ENCODE measurements at regions not wholly inside any gene's neighbourhood (a gene's known extent, or its start where the extent isn't known, plus 50 kb on each side); places are given as distances from the start of the nearest gene placed in this dataset.

DNA sequence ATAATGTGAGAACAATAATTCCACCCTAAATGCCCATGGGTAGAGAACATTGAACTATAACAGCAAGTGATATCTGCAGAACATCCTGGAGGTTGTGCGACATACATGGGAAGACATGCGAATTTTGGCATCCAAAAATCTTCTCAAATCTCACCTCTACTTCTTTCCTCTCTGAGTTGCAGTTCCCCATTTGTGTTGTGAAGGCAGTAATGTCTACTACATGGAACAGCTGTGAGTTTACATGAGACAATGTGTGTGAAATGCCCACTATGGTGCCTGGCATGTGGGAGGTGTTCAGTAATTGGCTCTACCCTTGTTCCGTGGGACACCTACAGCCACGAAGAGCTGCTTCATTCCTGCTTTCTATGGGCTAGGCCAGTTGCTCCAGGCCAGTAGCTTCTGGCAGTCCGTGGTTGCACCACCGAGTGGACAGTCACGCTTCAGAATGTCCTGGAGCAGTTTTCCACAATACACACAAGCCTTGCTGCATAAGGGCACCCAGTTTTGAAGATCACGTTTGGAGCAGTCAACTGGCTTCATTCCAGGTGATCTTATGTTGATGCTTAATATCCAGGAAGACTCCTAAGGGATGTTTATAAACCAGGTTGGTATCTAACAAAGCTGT, 297.7 kb downstream of the DEPDC1B start:
- 74 to 75% methylated on average over 8 of the region's 8 CpGs for WGBS, 2 donors
- TF ChIP-seq, protein P1, sequence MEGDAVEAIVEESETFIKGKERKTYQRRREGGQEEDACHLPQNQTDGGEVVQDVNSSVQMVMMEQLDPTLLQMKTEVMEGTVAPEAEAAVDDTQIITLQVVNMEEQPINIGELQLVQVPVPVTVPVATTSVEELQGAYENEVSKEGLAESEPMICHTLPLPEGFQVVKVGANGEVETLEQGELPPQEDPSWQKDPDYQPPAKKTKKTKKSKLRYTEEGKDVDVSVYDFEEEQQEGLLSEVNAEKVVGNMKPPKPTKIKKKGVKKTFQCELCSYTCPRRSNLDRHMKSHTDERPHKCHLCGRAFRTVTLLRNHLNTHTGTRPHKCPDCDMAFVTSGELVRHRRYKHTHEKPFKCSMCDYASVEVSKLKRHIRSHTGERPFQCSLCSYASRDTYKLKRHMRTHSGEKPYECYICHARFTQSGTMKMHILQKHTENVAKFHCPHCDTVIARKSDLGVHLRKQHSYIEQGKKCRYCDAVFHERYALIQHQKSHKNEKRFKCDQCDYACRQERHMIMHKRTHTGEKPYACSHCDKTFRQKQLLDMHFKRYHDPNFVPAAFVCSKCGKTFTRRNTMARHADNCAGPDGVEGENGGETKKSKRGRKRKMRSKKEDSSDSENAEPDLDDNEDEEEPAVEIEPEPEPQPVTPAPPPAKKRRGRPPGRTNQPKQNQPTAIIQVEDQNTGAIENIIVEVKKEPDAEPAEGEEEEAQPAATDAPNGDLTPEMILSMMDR (IDR thresholded peaks at IDR 0.05) = no peak
- TF ChIP-seq POLR2A (IDR thresholded peaks at IDR 0.05) = no peak

GRCh38 chr5:60401526-60401925, 298.4 kb downstream of the DEPDC1B start:
- 58 to 72% methylated on average over 7 of the region's 7 CpGs for WGBS, 2 donors
- DNase-seq (ENCODE audit: low spot score in 2 of 2) = no peak
- intact Hi-C loops (cut with DNase I; ENCODE audit: low total_unique reads) = no loop called here
- no peak overlapping the region for H3K4me3 ChIP-seq (ENCODE audit: low read depth, poor library complexity, severe bottlenecking)
- TF ChIP-seq, protein P1 (IDR thresholded peaks at IDR 0.05) = no peak
- no peak for TF ChIP-seq POLR2A (IDR thresholded peaks at IDR 0.05)

More for the DNA sequence above, 297.7 kb downstream of the DEPDC1B start:
- no peak for DNase-seq (ENCODE audit: low spot score in 2 of 2)
- no peak overlapping the region for H3K4me3 ChIP-seq (ENCODE audit: low read depth, poor library complexity, severe bottlenecking)
- intact Hi-C loops (cut with DNase I; ENCODE audit: low total_unique reads) = no loop called here

DNA sequence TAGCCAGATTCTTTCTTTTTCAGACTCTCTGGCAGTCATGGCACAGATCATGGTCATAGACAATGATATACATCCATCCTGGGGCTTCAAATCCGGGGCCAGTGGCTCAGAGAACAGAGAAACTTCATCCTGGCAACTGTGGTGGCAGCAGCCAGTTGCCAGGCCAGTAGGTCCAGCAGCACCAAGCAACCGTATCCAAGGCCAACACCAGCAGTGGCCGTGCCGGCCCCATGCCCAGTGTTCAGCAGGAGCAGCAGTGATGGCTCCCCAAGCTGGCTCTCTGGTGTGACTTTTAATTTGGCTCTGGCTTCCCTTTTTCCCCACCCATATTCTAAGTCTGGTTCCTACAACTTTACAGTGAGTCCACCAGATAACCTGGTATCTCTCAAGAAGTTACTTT, 300.5 kb downstream of the DEPDC1B start:
- DNase-seq (ENCODE audit: low spot score in 2 of 2) = no peak
- TF ChIP-seq POLR2A (IDR thresholded peaks at IDR 0.05) = no peak
- TF ChIP-seq, protein P1 (IDR thresholded peaks at IDR 0.05) = no peak
- intact Hi-C loops (cut with DNase I; ENCODE audit: low total_unique reads) = no loop called here
- WGBS, 2 donors = 87 to 94% methylated on average over 4 of the region's 4 CpGs
- no peak overlapping the region for H3K4me3 ChIP-seq (ENCODE audit: low read depth, poor library complexity, severe bottlenecking)

DNA sequence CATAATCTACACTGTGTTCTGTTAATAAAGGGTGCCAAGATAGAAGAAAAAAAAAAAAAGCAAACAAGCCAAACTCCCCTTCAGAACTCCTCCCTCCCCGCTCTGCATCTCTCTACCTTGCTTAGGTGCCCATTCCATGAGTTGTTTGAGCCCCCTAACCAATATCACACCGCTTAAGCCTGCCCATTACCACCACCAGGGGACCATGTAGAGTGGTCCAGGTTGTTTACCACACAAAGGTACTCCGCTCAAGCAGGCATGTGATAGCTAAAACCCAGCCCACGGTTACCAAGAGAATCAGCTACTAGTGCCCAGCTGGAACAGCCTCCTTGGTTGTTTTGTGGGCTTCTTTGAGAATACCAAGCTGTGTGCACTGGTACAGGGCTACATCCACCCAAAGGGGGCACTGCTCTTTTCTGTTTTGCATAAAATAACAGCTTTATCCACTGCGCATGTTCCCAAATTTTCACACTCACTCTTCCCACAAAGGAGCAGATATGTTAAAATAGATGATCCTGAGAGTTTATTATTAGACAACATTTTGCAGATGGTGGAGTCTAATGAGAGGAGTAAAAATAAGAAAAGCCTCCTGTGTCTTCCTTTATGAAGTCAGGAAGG, 304.1 kb downstream of the DEPDC1B start:
- 93 to 95% methylated on average over 5 of the region's 5 CpGs for WGBS, 2 donors
- no peak for DNase-seq (ENCODE audit: low spot score in 2 of 2)
- TF ChIP-seq, protein P1 (IDR thresholded peaks at IDR 0.05) = no peak
- no peak for TF ChIP-seq POLR2A (IDR thresholded peaks at IDR 0.05)
- intact Hi-C loops (cut with DNase I; ENCODE audit: low total_unique reads) = no loop called here
- H3K4me3 ChIP-seq (ENCODE audit: low read depth, poor library complexity, severe bottlenecking) = no peak overlapping the region

GRCh38 chr5:60387051-60387440, 312.9 kb downstream of the DEPDC1B start:
- whole genome bisulfite sequencing, 2 donors = 58 to 65% methylated on average over 2 of the region's 2 CpGs
- H3K4me3 ChIP-seq (ENCODE audit: low read depth, poor library complexity, severe bottlenecking) = no peak overlapping the region
- no peak for TF ChIP-seq POLR2A (IDR thresholded peaks at IDR 0.05)
- TF ChIP-seq, protein P1 (IDR thresholded peaks at IDR 0.05) = no peak
- intact Hi-C loops (cut with DNase I; ENCODE audit: low total_unique reads) = no loop called here
- no peak for DNase-seq (ENCODE audit: low spot score in 2 of 2)
